Stimulated activated CD8-positive, alpha-beta memory T cell treated with anti-CD3 and anti-CD28 coated beads, Interleukin-15, amount 100 ng/mL, for 4 hours (primary cell): ENCODE measurements at regions not wholly inside any gene's neighbourhood (a gene's known extent, or its start where the extent isn't known, plus 50 kb on each side); places are given as distances from the start of the nearest gene placed in this dataset.
A peak's percentile ranks its signal among the peaks of the same experiment; 100 is the strongest.
"Not testable (repeated sequence)": the region's sequence is repeated elsewhere in the genome, so short reads cannot be mapped to it uniquely, and the experiment has no call there.

Experiments
- DNase-seq, 2 donors: peaks; one replicate each; pipeline ENCODE4 v3.0.0-alpha.2; 2020; ENCODE audit warnings: low read depth in 2 of 2

DNA sequence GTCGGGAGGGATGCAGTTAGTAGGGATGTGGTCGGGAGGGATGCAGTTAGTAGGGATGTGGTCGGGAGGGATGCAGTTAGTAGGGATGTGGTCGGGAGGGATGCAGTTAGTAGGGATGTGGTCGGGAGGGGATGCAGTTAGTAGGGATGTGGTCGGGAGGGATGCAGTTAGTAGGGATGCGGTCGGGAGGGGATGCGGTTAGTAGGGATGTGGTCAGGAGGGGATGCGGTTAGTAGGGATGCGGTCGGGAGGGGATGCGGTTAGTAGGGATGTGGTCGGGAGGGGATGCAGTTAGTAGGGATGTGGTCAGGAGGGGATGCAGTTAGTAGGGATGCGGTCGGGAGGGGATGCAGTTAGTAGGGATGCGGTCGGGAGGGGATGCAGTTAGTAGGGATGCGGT, 96.2 kb downstream of the BDH1 start:
- not testable (repeated sequence) for DNase-seq

- DNase-seq: no peak
Measured at GRCh38 chr3:197458906-197459470, 96.8 kb downstream of the BDH1 start.

GRCh38 chr3:197458179-197458707, 97.5 kb downstream of the BDH1 start:
- no peak for DNase-seq

- DNase-seq: peak; percentile 1 to 9
Measured at GRCh38 chr3:197456261-197457091, 99.3 kb downstream of the BDH1 start.

DNA sequence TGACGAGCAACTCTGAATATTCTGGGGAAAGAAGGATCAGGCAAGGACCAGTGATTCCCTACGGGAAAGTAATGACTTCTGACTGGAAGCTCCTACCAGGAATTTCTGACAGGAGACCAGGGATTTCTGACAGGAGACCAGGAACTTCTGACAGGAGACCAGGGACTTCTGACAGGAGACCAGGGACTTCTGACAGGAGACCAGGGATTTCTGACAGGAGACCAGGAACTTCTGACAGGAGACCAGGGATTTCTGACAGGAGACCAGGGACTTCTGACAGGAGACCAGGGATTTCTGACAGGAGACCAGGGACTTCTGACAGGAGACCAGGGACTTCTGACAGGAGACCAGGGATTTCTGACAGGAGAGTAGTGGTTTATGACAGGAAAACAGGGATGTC, 100.9 kb downstream of the BDH1 start:
- DNase-seq: not testable (repeated sequence)

GRCh38 chr3:197454014-197454413, 101.8 kb downstream of the BDH1 start:
- no peak for DNase-seq

GRCh38 chr3:197450810-197451209, 105.0 kb downstream of the BDH1 start:
- no peak for DNase-seq

DNA sequence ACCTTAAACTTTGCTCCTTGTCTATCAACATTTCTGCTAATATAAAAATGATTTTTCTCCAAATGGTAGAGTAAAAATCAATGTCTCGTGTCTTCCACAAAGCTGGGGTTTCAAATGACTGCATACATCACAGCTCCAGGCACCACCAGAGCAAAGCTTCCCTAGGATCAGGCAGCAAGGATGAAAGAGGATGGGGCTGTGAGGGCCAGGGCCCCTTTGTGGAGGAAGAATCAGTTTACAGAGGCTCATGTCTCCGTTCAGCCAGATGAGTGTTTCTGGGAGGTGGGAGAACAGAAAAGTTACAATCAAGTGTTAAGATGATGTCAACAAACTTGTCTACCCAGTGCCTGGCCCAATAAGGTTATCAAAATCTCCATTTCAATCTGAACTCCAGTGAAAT, 105.5 kb downstream of the BDH1 start:
- DNase-seq: no peak

DNA sequence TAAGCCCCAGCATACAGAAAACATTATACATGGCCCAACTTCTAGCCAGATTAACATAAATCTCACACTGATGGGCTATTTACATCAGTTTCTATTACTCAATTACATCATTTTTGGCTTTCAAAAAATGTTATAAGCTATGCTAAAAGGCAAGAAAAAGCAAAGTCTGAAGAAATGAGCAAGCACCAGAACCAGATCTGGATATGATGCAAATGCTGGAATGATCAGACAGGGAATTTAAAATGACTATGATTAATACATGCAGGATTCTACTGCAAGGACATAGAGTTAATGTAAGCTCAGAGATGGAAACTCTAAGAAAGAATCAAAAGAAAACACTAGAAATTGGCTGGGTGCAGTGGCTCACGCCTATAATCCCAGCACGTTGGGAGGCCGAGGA, 106.6 kb downstream of the BDH1 start:
- not testable (repeated sequence) for DNase-seq

DNA sequence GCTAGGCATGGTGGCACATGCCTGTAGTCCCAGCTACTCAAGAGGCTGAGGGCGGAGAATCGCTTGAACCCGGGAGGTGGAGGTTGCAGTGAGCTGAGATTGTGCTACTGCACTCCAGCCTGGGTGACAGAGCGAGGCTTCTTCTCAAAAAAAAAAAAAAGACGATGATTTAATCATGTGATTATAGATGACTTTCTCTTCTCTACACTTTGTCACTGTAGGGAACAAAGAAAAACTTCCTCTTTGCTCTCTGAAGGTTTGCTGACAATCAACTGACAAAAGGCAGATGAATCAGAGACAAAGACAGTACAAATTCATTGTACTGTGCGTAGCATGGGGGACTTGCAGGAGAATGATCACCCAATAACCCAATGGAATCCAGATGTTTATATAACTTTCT, 108.0 kb downstream of the BDH1 start:
- not testable (repeated sequence) for DNase-seq

DNA sequence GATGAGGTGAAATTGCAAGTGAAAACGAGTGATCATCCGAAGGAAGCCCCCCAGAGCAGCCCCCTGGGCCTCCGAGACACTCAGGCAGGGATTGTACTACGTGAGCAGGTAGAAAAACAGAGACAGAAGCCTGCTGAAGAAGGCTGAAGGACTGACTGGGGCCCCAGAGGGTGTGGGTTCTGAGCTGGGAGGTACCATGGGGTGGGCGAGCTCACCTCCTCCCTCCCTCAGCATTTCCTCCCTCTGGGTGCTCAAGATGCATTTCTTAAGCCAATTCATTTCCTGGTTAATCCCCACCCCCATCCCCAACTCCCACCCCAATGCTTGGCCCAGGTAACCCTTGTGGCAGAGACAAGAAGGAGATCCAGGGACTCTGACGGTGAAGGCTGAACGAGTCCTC, 108.7 kb downstream of the BDH1 start:
- DNase-seq: no peak

DNA sequence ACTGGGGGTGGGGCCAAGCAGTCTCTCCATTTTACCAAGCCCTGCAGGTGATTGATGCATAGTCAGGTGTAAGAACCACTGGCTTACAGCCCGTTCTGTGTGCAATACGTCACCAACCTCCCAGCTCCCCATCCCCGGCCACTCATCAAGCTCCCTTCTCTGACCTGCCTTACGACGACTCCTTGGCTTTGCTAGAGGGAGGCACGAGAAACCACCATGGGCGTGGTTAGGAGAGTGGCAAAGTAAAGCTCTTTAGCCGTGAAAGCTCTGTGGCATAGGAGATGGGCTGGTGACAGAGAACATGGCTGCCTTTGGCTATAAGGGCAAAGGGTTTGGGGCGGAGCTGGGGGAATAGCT, 109.1 kb downstream of the BDH1 start:
- no peak for DNase-seq

DNA sequence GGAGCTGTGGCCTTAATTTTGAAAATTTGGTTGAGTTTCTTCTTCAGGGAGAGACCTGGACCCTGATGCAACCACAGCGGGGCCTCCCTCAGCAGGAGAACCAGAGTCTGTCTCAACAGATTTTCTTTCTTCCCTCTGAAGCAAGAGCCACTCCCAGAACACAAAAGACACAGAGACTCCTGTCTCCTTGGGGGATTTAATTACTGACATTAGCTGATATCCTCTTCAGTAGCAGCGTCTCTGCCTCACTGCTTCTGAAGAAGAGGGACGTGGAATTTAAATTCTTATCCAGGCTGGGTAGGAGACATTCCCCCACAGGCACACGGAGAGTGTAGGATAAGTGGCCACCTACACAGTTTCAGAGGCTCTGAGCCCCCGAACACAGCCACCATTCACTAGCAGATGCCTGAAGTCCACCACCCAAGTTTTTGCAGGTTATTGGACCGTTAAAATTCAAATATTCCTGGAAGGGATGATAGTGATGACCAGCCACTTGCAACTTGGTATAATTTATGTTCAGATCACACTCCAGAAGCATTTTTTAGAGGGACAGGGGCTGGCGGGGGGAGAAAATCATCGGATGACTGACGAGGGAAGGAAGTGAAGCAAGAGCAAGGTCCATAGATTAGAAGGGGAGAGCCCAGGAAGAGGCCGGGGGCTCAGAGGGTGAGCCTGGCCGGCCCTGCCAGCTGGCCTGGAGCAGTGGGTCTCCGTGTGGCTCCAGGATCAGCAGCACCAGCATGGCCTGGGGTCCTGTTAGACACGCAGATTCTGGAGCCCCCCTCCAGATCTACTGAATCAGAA, 109.7 kb downstream of the BDH1 start:
- no peak for DNase-seq

DNA sequence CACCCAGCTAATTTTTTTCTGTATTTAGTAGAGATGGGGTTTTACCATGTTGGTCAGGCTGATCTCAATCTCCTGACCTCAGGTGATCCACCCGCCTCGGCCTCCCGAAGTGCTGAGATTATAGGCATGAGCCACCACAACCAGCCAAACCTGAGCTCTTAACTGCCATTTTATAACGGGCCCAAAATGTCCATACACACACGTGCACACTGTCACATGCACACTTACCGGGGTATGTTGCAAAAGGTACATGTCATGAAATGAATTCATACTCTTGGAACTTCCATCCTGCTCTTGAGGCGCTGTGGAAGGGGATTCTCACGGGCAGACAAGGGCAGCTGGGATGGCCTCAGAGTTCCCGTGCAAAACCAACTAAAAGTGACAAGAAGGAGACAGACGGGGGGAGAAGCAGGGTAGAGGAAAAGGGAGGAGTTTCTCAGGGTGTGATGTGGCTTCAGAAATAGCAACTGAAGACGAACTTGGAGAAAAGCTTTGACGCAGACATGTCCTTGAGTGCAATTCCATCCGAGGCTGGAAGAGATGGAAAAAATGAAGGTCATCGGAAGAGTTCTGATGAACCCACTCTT, 110.9 kb downstream of the BDH1 start:
- no peak for DNase-seq

DNA sequence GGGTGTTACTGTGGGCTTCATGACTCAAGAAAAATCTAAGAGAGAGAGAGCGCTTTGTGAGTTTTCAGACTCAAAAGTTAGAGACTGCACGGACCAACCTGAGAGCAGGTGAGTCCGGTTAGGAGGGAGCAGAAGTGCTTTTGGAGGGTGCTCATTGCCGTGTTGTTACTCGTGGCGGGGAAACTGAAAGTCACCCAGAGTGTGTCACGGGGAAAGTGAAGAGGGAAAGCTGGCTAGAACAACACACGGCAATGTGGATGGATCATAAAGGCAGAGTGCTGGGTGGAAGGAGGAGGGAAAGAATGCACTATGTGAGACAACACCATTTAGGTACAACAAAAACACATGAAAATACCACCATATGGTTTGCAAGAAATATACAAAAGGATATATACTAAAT, 112.3 kb downstream of the BDH1 start:
- DNase-seq: no peak

- no peak for DNase-seq
Measured at GRCh38 chr3:197440717-197441303, 115.0 kb downstream of the BDH1 start.

GRCh38 chr3:197438906-197439305, 116.9 kb downstream of the BDH1 start:
- no peak for DNase-seq

- no peak for DNase-seq
Measured at GRCh38 chr3:197435426-197435825, 120.3 kb downstream of the BDH1 start.

GRCh38 chr3:197434830-197435229, 120.9 kb downstream of the BDH1 start:
- no peak for DNase-seq

DNA sequence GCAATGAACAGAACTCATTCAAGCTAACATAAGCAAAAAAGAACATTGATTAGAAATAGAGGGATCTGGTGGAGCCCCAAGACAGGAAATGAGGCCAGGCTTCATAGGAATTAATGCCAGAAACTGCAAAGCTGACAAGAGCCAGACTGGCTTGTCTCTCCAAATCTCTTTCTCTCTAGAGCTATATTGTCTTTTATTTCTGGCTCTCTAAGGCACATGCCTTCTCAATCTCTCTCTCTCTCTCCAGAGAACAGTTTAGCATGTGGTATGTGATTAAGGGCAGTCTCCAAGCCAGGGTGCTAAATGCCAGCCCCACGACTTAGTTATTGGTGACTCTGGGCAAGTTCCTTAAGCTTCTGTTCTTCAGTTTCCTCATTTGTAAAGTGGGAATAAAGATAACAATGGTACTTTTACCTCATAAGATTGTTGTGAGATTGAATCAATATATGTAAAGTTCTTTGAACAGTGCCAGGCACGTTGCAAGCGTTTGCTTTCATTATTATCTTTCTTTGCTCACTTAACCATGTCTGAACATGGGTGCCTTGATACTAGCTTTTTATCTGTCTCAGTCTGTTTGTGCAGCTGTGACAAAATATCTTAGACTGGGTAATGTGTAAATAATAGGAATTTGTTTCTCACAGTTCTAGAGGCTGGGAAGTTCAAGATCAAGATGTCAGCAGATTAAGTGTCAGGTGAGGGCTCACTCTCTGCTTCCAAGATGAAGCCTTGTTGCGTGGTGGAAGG, 123.2 kb downstream of the BDH1 start:
- DNase-seq: no peak

GRCh38 chr3:197431346-197431910, 124.3 kb downstream of the BDH1 start:
- DNase-seq: no peak
